HepG2 (cell line): ENCODE measurements at regions not wholly inside any gene's neighbourhood (a gene's known extent, or its start where the extent isn't known, plus 50 kb on each side); places are given as distances from the start of the nearest gene placed in this dataset.

Experiments used
- ATAC-seq: fragments of 200-7000 bp; cut with Tn5 transposase; 3 replicates; pipeline ENCODE4 v1.9.1; 2020; ENCODE audit warnings: mild to moderate bottlenecking, moderate library complexity
- BruUV-seq: library from RNA; stranded (reverse); fragments of 400-500 nt; replicated peaks from 2 replicates; lab custom pipeline; 2021; lab: Mats Ljungman, UMichigan
- CTCF ChIA-PET: fragments of 300-600 bp; formaldehyde crosslinking; extraction: SDS; loops from one replicate; lab custom pipeline; 2021; ENCODE audit warnings: low total read pairs, inconsistent platforms, low intra/inter-chr PET ratio; lab: Yijun Ruan, JAX
- POLR2A ChIA-PET: fragments of 350-600 bp; sonication (Branson Sonifier 250); formaldehyde crosslinking; loops from one replicate; lab custom pipeline; 2020; ENCODE audit warnings: antibody characterized with exemption, inconsistent platforms; lab: Yijun Ruan, JAX
- DNase-seq: peaks from one replicate; pipeline ENCODE4 v3.0.0-alpha.2; 2015; ENCODE audit warnings: low spot score
- FAIRE-seq: peaks from 3 replicates; lab custom pipeline; 2011; peaks lifted over from hg19 to GRCh38; lab: Jason Lieb, UNC
- H2AFZ ChIP-seq: one replicate; pipeline ENCODE4 v1.6.1; 2011; ENCODE audit warnings: low read length, inconsistent platforms
- H3K27ac ChIP-seq: fragments of 300-600 bp; 3 replicates; pipeline ENCODE4 v1.8.0; 2011; ENCODE audit warnings: mixed run types, mild to moderate bottlenecking, mixed read lengths, low read length, inconsistent platforms; ENCODE audit not compliant: insufficient read depth; ENCODE audit errors: extremely low read length
- H3K27me3 ChIP-seq, 2 experiments: fragments of 200-600 bp in 1 of 2; 2 replicates in 1 of 2; 3 replicates in 1 of 2; pipeline versions ENCODE4 v1.6.0 to v1.8.0; 2011; ENCODE audit warnings: low read length in 2 of 2, mild to moderate bottlenecking in 2 of 2, moderate library complexity in 2 of 2, inconsistent platforms in 1 of 2; ENCODE audit not compliant: insufficient read depth in 2 of 2, control insufficient read depth in 1 of 2
- H3K36me3 ChIP-seq, 2 experiments: fragments of 200-600 bp in 1 of 2; replicated peaks in 1 of 2; 2 replicates in 1 of 2; 3 replicates in 1 of 2; pipeline versions ENCODE4 v1.5.1 to v1.8.0; 2011; ENCODE audit warnings: low read length in 2 of 2, inconsistent platforms in 1 of 2; ENCODE audit not compliant: insufficient read depth in 2 of 2, control insufficient read depth in 1 of 2
- H3K4me1 ChIP-seq: 2 replicates; pipeline ENCODE4 v1.5.1; 2012; ENCODE audit warnings: low read length, inconsistent platforms; ENCODE audit not compliant: insufficient read depth
- H3K4me2 ChIP-seq: 2 replicates; pipeline ENCODE4 v1.6.0; 2011; ENCODE audit warnings: low read depth, low read length, inconsistent platforms
- H3K4me3 ChIP-seq, 3 experiments: fragments of 200-600 bp in 1 of 3; sonication (generic), shearing (Covaris generic) in 1 of 3; replicated peaks in 1 of 3; 2 replicates each; pipeline ENCODE4 v1.5.1; 2011 to 2016; ENCODE audit warnings: low read length in 3 of 3, inconsistent platforms in 2 of 3, low read depth in 2 of 3, mild to moderate bottlenecking in 2 of 3, control low read depth in 1 of 3, mixed read lengths in 1 of 3; ENCODE audit not compliant: insufficient read depth in 1 of 3
- H3K79me2 ChIP-seq: one replicate; pipeline ENCODE4 v1.6.1; 2011; ENCODE audit warnings: low read length, inconsistent platforms; ENCODE audit not compliant: insufficient read depth
- H3K9ac ChIP-seq: 2 replicates; pipeline ENCODE4 v1.6.0; 2011; ENCODE audit warnings: mild to moderate bottlenecking, low read depth, low read length, inconsistent platforms; ENCODE audit not compliant: insufficient read depth
- H3K9me3 ChIP-seq: 2 replicates; pipeline ENCODE4 v1.5.1; 2012; ENCODE audit warnings: mild to moderate bottlenecking, low read length
- H4K20me1 ChIP-seq: 2 replicates; pipeline ENCODE4 v1.6.0; 2011; ENCODE audit warnings: inconsistent platforms, mild to moderate bottlenecking, low read length, moderate library complexity; ENCODE audit not compliant: insufficient read depth
- PAWR ChIP-seq: sonication (generic); formaldehyde crosslinking; IDR thresholded peaks from 2 replicates; pipeline ENCODE4 v1.4.0; 2020; ENCODE audit warnings: missing genetic modification reagents, mild to moderate bottlenecking, borderline replicate concordance
- POLR2AphosphoS2 ChIP-seq: IDR thresholded peaks from 2 replicates; pipeline ENCODE4 v1.6.1; 2011; ENCODE audit warnings: low read depth, low read length, improper control_type of control experiment
- RXRA ChIP-seq: sonication (generic); formaldehyde crosslinking; IDR thresholded peaks from 2 replicates; pipeline ENCODE4 v1.5.1; 2020; ENCODE audit warnings: missing genetic modification reagents
- SAFB2 ChIP-seq: sonication (generic); formaldehyde crosslinking; IDR thresholded peaks from 2 replicates; pipeline ENCODE4 v1.5.1; 2020; ENCODE audit warnings: missing genetic modification reagents, low read depth, mild to moderate bottlenecking, borderline replicate concordance
- SUZ12 ChIP-seq: fragments of 150-350 bp; IDR thresholded peaks from 2 replicates; pipeline ENCODE4 v1.6.1; 2014; ENCODE audit warnings: low read depth, low read length
- TBP ChIP-seq: sonication (generic); formaldehyde crosslinking; IDR thresholded peaks from 2 replicates; pipeline ENCODE4 v1.5.0; 2020; ENCODE audit warnings: missing genetic modification reagents
- ZNF317 ChIP-seq: sonication (generic); formaldehyde crosslinking; IDR thresholded peaks from 2 replicates; pipeline ENCODE4 v1.5.0; 2020; ENCODE audit warnings: mild to moderate bottlenecking, missing genetic modification reagents
- ZNF431 ChIP-seq: sonication (generic); formaldehyde crosslinking; IDR thresholded peaks from 2 replicates; pipeline ENCODE4 v1.9.0; 2022; ENCODE audit warnings: missing genetic modification reagents, low read depth, mild to moderate bottlenecking, borderline replicate concordance
- ZNF552 ChIP-seq: sonication (generic); formaldehyde crosslinking; IDR thresholded peaks from 2 replicates; pipeline ENCODE4 v1.9.0; 2022; ENCODE audit warnings: missing genetic modification reagents, mild to moderate bottlenecking, borderline replicate concordance
- ZNF607 ChIP-seq: sonication (generic); formaldehyde crosslinking; IDR thresholded peaks from 2 replicates; pipeline ENCODE4 v1.5.1; 2020; ENCODE audit warnings: missing genetic modification reagents, mild to moderate bottlenecking, borderline replicate concordance
- ZNF839 ChIP-seq: sonication (generic); formaldehyde crosslinking; IDR thresholded peaks from 2 replicates; pipeline ENCODE4 v1.4.0; 2020; ENCODE audit warnings: missing genetic modification reagents, mild to moderate bottlenecking, borderline replicate concordance
- ZSCAN12 ChIP-seq: sonication (generic); formaldehyde crosslinking; IDR thresholded peaks from 2 replicates; pipeline ENCODE4 v1.9.0; 2021; ENCODE audit warnings: mild to moderate bottlenecking, missing genetic modification reagents
- WGBS: methylation state at CpG from one replicate; pipeline ENCODE4 v1.1.6; 2017; ENCODE audit warnings: low lambda C conversion rate; 5-methylcytosine and 5-hydroxymethylcytosine counted together
- in situ Hi-C: cut with HindIII; loops from 2 replicates; pipeline ENCODE4 v1.10.0; 2017; ENCODE audit warnings: low pct_unique_long_range_greater_than_20kb; ENCODE audit not compliant: extremely low pct_ligation_motif_present
- intact Hi-C: fragments of 100-400 bp; cut with micrococcal nuclease; formaldehyde crosslinking; loops from one replicate; pipeline ENCODE4 v1.10.0; 2022; ENCODE audit not compliant: unreplicated experiment
- TF ChIP-seq, protein P1 (sequence below), 2 experiments: fragments of 450-650 bp in 1 of 2; sonication (generic) in 1 of 2; formaldehyde crosslinking; IDR thresholded peaks; 2 replicates each; pipeline versions ENCODE4 v1.5.0 to v1.8.0; 2020 to 2022; ENCODE audit warnings: mild to moderate bottlenecking in 1 of 2, missing genetic modification reagents in 1 of 2
- TF ChIP-seq, protein P2 (sequence below): sonication (generic); formaldehyde crosslinking; IDR thresholded peaks from 2 replicates; pipeline ENCODE4 v1.4.0; 2020; ENCODE audit warnings: mild to moderate bottlenecking, missing genetic modification reagents
- TF ChIP-seq, protein P3 (sequence below): sonication (generic); formaldehyde crosslinking; conservative IDR thresholded peaks from 2 replicates; pipeline ENCODE4 v1.4.0; 2020; ENCODE audit warnings: mild to moderate bottlenecking, missing genetic modification reagents, moderate library complexity
- TF ChIP-seq, protein P4 (sequence below): IDR thresholded peaks from 2 replicates; pipeline ENCODE4 v1.6.1; 2016; ENCODE audit warnings: low read depth, borderline replicate concordance
- TF ChIP-seq, protein P5 (sequence below): sonication (generic); formaldehyde crosslinking; IDR thresholded peaks from 2 replicates; pipeline ENCODE4 v1.8.0; 2022; ENCODE audit warnings: missing genetic modification reagents, mild to moderate bottlenecking, borderline replicate concordance

DNA sequence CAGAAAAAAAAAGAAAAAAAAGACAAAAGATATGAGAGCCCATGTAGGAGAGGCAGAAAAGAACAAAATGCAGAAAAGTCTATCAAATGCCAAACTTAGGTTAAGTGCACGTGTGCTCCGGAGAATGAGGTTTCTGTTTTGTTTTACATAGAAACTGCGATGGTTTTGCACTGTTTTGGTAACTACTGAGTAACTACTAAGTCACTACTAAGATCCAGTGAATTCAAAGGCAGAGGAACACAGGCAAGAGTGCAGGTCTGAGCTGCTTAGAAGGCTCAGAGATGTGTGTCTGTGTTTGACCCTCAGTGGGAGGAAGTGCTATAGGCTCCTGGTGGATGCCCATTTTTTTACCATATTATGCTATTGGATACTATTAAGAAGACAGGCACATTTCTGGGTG is 299.3 kb downstream of the NDFIP2 start:
- BruUV-seq, result no TSS peak
- intact Hi-C loops, result no loop called here
- WGBS, result 30% methylated on average over 3 of the region's 3 CpGs
- Histone ChIP-seq H3K27me3 (no peaks in the 10 kb centered on the region), H3K9ac (no peak overlapping the region), H3K27ac (no peak overlapping the region), H3K9me3 (no peaks in the 10 kb centered on the region), H3K79me2 (no peaks in the 10 kb centered on the region), H3K4me1 (peaks cover 12% of the 10 kb centered on the region; the same call in 1 of the 2 replicates), H4K20me1 (no peaks in the 10 kb centered on the region)
- no peak for ATAC-seq
- TF ChIP-seq, protein P1, sequence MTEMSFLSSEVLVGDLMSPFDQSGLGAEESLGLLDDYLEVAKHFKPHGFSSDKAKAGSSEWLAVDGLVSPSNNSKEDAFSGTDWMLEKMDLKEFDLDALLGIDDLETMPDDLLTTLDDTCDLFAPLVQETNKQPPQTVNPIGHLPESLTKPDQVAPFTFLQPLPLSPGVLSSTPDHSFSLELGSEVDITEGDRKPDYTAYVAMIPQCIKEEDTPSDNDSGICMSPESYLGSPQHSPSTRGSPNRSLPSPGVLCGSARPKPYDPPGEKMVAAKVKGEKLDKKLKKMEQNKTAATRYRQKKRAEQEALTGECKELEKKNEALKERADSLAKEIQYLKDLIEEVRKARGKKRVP (CRISPR knock-in tag; IDR thresholded peaks at IDR 0.05), result no peak
- TF ChIP-seq TBP (CRISPR knock-in tag) (no peak), RXRA (no peak), SUZ12 (no peak), ZNF317 (CRISPR knock-in tag) (no peak), ZNF552 (CRISPR knock-in tag) (no peak), SAFB2 (CRISPR knock-in tag) (no peak), ZNF839 (no peak), POLR2AphosphoS2 (no peak), ZSCAN12 (CRISPR knock-in tag) (no peak), ZNF607 (no peak), PAWR (CRISPR knock-in tag) (no peak), ZNF431 (CRISPR knock-in tag) (no peak)
- TF ChIP-seq, protein P2, sequence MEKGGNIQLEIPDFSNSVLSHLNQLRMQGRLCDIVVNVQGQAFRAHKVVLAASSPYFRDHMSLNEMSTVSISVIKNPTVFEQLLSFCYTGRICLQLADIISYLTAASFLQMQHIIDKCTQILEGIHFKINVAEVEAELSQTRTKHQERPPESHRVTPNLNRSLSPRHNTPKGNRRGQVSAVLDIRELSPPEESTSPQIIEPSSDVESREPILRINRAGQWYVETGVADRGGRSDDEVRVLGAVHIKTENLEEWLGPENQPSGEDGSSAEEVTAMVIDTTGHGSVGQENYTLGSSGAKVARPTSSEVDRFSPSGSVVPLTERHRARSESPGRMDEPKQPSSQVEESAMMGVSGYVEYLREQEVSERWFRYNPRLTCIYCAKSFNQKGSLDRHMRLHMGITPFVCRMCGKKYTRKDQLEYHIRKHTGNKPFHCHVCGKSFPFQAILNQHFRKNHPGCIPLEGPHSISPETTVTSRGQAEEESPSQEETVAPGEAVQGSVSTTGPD (CRISPR knock-in tag), result no peak
- TF ChIP-seq, protein P3, sequence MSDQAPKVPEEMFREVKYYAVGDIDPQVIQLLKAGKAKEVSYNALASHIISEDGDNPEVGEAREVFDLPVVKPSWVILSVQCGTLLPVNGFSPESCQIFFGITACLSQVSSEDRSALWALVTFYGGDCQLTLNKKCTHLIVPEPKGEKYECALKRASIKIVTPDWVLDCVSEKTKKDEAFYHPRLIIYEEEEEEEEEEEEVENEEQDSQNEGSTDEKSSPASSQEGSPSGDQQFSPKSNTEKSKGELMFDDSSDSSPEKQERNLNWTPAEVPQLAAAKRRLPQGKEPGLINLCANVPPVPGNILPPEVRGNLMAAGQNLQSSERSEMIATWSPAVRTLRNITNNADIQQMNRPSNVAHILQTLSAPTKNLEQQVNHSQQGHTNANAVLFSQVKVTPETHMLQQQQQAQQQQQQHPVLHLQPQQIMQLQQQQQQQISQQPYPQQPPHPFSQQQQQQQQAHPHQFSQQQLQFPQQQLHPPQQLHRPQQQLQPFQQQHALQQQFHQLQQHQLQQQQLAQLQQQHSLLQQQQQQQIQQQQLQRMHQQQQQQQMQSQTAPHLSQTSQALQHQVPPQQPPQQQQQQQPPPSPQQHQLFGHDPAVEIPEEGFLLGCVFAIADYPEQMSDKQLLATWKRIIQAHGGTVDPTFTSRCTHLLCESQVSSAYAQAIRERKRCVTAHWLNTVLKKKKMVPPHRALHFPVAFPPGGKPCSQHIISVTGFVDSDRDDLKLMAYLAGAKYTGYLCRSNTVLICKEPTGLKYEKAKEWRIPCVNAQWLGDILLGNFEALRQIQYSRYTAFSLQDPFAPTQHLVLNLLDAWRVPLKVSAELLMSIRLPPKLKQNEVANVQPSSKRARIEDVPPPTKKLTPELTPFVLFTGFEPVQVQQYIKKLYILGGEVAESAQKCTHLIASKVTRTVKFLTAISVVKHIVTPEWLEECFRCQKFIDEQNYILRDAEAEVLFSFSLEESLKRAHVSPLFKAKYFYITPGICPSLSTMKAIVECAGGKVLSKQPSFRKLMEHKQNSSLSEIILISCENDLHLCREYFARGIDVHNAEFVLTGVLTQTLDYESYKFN (CRISPR knock-in tag), result no peak
- TF ChIP-seq, protein P4, sequence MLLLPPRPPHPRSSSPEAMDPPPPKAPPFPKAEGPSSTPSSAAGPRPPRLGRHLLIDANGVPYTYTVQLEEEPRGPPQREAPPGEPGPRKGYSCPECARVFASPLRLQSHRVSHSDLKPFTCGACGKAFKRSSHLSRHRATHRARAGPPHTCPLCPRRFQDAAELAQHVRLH (CRISPR knock-in tag), result no peak
- TF ChIP-seq, protein P5, sequence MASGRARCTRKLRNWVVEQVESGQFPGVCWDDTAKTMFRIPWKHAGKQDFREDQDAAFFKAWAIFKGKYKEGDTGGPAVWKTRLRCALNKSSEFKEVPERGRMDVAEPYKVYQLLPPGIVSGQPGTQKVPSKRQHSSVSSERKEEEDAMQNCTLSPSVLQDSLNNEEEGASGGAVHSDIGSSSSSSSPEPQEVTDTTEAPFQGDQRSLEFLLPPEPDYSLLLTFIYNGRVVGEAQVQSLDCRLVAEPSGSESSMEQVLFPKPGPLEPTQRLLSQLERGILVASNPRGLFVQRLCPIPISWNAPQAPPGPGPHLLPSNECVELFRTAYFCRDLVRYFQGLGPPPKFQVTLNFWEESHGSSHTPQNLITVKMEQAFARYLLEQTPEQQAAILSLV (CRISPR knock-in tag), result no peak
- TF ChIP-seq, all 625 proteins: peak for 0
- DNase-seq (no peak), FAIRE-seq (no peak)
- in situ Hi-C loops, result loop anchor here (25.0 kb wide), 1 partner anchor 582 kb away; no protein-coding TSS in a partner anchor
- Histone ChIP-seq H3K4me3 (no peak overlapping the region), H3K36me3 (no peaks in the 10 kb centered on the region), H3K4me2 (no peak overlapping the region), H2AFZ (no peak overlapping the region)
- ChIA-PET POLR2A (no interaction called here), CTCF (no interaction called here)
